Spleen (tissue), 7 donors: ENCODE measurements at regions not wholly inside any gene's neighbourhood (a gene's known extent, or its start where the extent isn't known, plus 50 kb on each side); places are given as distances from the start of the nearest gene placed in this dataset.
"Not testable (repeated sequence)": the region's sequence is repeated elsewhere in the genome, so short reads cannot be mapped to it uniquely, and the experiment has no call there.

Experiments used
- CTCF ChIP-seq, 11 experiments: fragments of 200-600 bp in 7 of 11; fragments of 450-650 bp in 4 of 11; sonication (generic) in 4 of 11; IDR thresholded peaks in 8 of 11; conservative IDR thresholded peaks in 3 of 11; 1 replicate in 7 of 11; 2 replicates in 4 of 11; pipeline versions ENCODE4 v1.4.0 to v1.8.0; 2016 to 2021; ENCODE audit warnings: antibody characterized with exemption in 11 of 11, inconsistent platforms in 4 of 11, mild to moderate bottlenecking in 1 of 11
- POLR2AphosphoS5 ChIP-seq, 3 donors: sonication (generic); formaldehyde crosslinking; IDR thresholded peaks; one replicate each; pipeline ENCODE4 v1.5.1; 2017; ENCODE audit warnings: antibody characterized with exemption in 3 of 3
- donor health status: DM: no; HTN: no; CAD: no; lungs with moderate emphysema.
- donor health status: DM: no; HTN: no; CAD: no.
- donor health status: DM: no; HTN: no; CAD: no.

DNA sequence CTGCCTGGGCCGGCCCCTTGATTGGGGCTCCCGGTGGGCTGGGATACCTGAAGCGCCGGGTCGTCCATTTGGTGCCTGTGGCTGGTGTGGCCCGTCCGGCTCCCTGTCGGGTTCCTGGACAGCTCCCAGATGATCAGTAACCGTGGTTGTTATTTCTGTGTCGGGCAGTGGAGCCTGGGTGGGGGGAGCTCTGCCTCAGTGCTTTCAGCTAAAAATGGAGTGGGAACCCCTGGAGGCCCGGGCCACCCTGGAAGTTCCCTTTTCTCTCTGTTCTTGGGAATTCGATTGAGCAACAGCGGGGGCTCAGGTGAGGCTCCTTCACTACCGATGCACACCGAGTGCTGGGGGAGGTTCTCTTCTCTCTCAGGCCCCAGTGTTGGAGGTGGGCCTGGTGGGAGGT lies 197.4 kb downstream of the TMEM121 start:
- not testable (repeated sequence) for TF ChIP-seq CTCF (IDR thresholded peaks at IDR 0.05 in 8 of 11, conservative IDR thresholded peaks at IDR 0.05 in 3 of 11); POLR2AphosphoS5 (IDR thresholded peaks at IDR 0.05)
